Adrenal gland (tissue), 9 donors: ENCODE measurements at regions not wholly inside any gene's neighbourhood (a gene's known extent, or its start where the extent isn't known, plus 50 kb on each side); places are given as distances from the start of the nearest gene placed in this dataset.

Experiments
- DNase-seq, 7 donors: peaks; one replicate each; pipeline ENCODE4 v3.0.0-alpha.2; 2019 to 2020
- H3K27ac ChIP-seq, 5 donors: fragments of 200-600 bp; sonication (generic) in 4 of 5; 1 replicate in 3 of 5; 2 replicates in 2 of 5; pipeline versions ENCODE4 v1.5.1 to v1.8.0; 2016 to 2020; ENCODE audit warnings: mild to moderate bottlenecking in 1 of 5
- H3K27me3 ChIP-seq: fragments of 200-600 bp; 2 replicates; pipeline ENCODE4 v1.8.0; 2021
- H3K36me3 ChIP-seq, 2 donors: fragments of 200-600 bp; replicated peaks in 1 of 2; 1 replicate in 1 of 2; 2 replicates in 1 of 2; pipeline versions ENCODE4 v1.5.1 to v1.8.0; 2018 to 2022
- H3K4me1 ChIP-seq, 2 donors: fragments of 200-600 bp; replicated peaks in 1 of 2; 1 replicate in 1 of 2; 2 replicates in 1 of 2; pipeline versions ENCODE4 v1.5.1 to v1.8.0; 2018 to 2021
- H3K4me3 ChIP-seq, 4 donors: fragments of 200-600 bp; sonication (generic) in 3 of 4; one replicate each; pipeline ENCODE4 v1.5.1; 2016 to 2018
- H3K9me3 ChIP-seq, 3 donors: fragments of 200-600 bp; sonication (generic) in 1 of 3; replicated peaks in 1 of 3; 1 replicate in 2 of 3; 2 replicates in 1 of 3; pipeline versions ENCODE4 v1.5.1 to v1.8.0; 2016 to 2021
- CTCF ChIP-seq, 6 experiments: fragments of 450-650 bp in 4 of 6; fragments of 200-600 bp in 2 of 6; sonication (generic) in 1 of 6; IDR thresholded peaks; 1 replicate in 5 of 6; 2 replicates in 1 of 6; pipeline versions ENCODE4 v1.5.1 to v1.8.0; 2016 to 2021; ENCODE audit warnings: antibody characterized with exemption in 6 of 6, mild to moderate bottlenecking in 2 of 6, moderate library complexity in 1 of 6
- POLR2A ChIP-seq, 2 donors: fragments of 450-650 bp; IDR thresholded peaks; one replicate each; pipeline ENCODE4 v1.6.1; 2017; ENCODE audit warnings: antibody characterized with exemption in 2 of 2, mild to moderate bottlenecking in 2 of 2, moderate library complexity in 1 of 2
- WGBS, 4 donors: extraction: QIAGEN DNeasy Blood & Tissue Kit in 2 of 4; methylation state at CpG; one replicate each; pipeline versions ENCODE4 v1.1.5 to v1.1.7; 2013 to 2017; 5-methylcytosine and 5-hydroxymethylcytosine counted together
- intact Hi-C, 2 donors: fragments of 100-400 bp; cut with DNase I; formaldehyde crosslinking; loops; one replicate each; pipeline versions ENCODE4 v1.14.1 to v1.15.0; 2022 to 2023
- donor health status: healthy with polysubstance abuse.
- donor health status: Bipolar disorder and iron deficiency.
- donor health status: DM: yes; HTN: yes; CAD: no.
- donor health status: DM: no; HTN: no; CAD: no.
- donor health status: DM: no; HTN: no; CAD: no.

GRCh38 chr17:77685881-77686486 lies 272.5 kb upstream of the TNRC6C start:
- H3K27ac ChIP-seq, result no peak overlapping the region
- H3K9me3 ChIP-seq, result no peaks in the 10 kb centered on the region
- intact Hi-C loops, result no loop called here
- 79 to 96% (median 89%) methylated on average over 3 of the region's 3 CpGs for WGBS, 4 donors
- no peaks in the 10 kb centered on the region for H3K36me3 ChIP-seq
- no peaks in the 10 kb centered on the region for H3K27me3 ChIP-seq
- TF ChIP-seq CTCF (IDR thresholded peaks at IDR 0.05), result no peak
- TF ChIP-seq POLR2A (IDR thresholded peaks at IDR 0.05), result no peak
- peaks cover 0 to 11% of the 10 kb centered on the region in 2 donors for H3K4me1 ChIP-seq
- DNase-seq, result no peak
- no peak overlapping the region for H3K4me3 ChIP-seq

- H3K4me3 ChIP-seq, result no peak overlapping the region
- no peaks in the 10 kb centered on the region for H3K9me3 ChIP-seq
- no peak for TF ChIP-seq POLR2A (IDR thresholded peaks at IDR 0.05)
- no peak for TF ChIP-seq CTCF (IDR thresholded peaks at IDR 0.05)
- 86 to 95% (median 92%) methylated on average over 8 of the region's 8 CpGs for WGBS, 4 donors
- no peaks in the 10 kb centered on the region for H3K27me3 ChIP-seq
- H3K36me3 ChIP-seq, result no peaks in the 10 kb centered on the region
- peaks cover 0 to 12% of the 10 kb centered on the region in 2 donors for H3K4me1 ChIP-seq
- intact Hi-C loops, result no loop called here
- DNase-seq, result no peak
- no peak overlapping the region for H3K27ac ChIP-seq
Observed at GRCh38 chr17:77686903-77687302, 271.6 kb upstream of the TNRC6C start.

- H3K9me3 ChIP-seq, result no peaks in the 10 kb centered on the region
- H3K4me1 ChIP-seq, result peaks cover 0 to 12% of the 10 kb centered on the region in 2 donors
- H3K27ac ChIP-seq, result no peak overlapping the region
- DNase-seq, result no peak
- WGBS, 4 donors, result 81 to 92% (median 89%) methylated on average over 6 of the region's 6 CpGs
- H3K4me3 ChIP-seq, result no peak overlapping the region
- H3K27me3 ChIP-seq, result no peaks in the 10 kb centered on the region
- H3K36me3 ChIP-seq, result no peaks in the 10 kb centered on the region
- no peak for TF ChIP-seq CTCF (IDR thresholded peaks at IDR 0.05)
- TF ChIP-seq POLR2A (IDR thresholded peaks at IDR 0.05), result no peak
- intact Hi-C loops, result no loop called here
Observed at GRCh38 chr17:77687417-77687816, 271.1 kb upstream of the TNRC6C start.

GRCh38 chr17:77687921-77688320 lies 270.6 kb upstream of the TNRC6C start:
- Histone ChIP-seq H3K4me3 (no peak overlapping the region), H3K36me3 (no peaks in the 10 kb centered on the region), H3K9me3 (no peaks in the 10 kb centered on the region), H3K27me3 (no peaks in the 10 kb centered on the region), H3K27ac (no peak overlapping the region), H3K4me1 (peaks cover 0 to 12% of the 10 kb centered on the region in 2 donors)
- WGBS, 4 donors, result 88 to 94% (median 93%) methylated on average over 16 of the region's 16 CpGs
- intact Hi-C loops, result no loop called here
- no peak for TF ChIP-seq POLR2A (IDR thresholded peaks at IDR 0.05)
- no peak for TF ChIP-seq CTCF (IDR thresholded peaks at IDR 0.05)
- peak in 1 of 7 donors; percentile 23 for DNase-seq
